ENCODE measurements at regions not wholly inside any gene's neighbourhood (a gene's known extent, or its start where the extent isn't known, plus 50 kb on each side); places are given as distances from the start of the nearest gene placed in this dataset.
"Not testable (repeated sequence)": the region's sequence is repeated elsewhere in the genome, so short reads cannot be mapped to it uniquely, and the experiment has no call there.

GRCh38 chr20:33908336-33908735 is 85.4 kb upstream of the RALY start:
- DNase-seq (ENCODE audit: low read depth, low spot score), result no peak

- DNase-seq (ENCODE audit: low read depth, low spot score), result no peak
Measured at GRCh38 chr20:33908868-33909267, 84.8 kb upstream of the RALY start.

- peak; percentile 55 for DNase-seq (ENCODE audit: low read depth, low spot score)
Measured at GRCh38 chr20:33909331-33909921, 84.3 kb upstream of the RALY start.

- DNase-seq (ENCODE audit: low read depth, low spot score), result peak; percentile 76
Measured at GRCh38 chr20:33910056-33910455, 83.7 kb upstream of the RALY start.

GRCh38 chr20:33910529-33911327 is 83.0 kb upstream of the RALY start:
- no peak for DNase-seq (ENCODE audit: low read depth, low spot score)

GRCh38 chr20:33914919-33915318 is 78.8 kb upstream of the RALY start:
- DNase-seq (ENCODE audit: low read depth, low spot score), result peak; percentile 87

- no peak for DNase-seq (ENCODE audit: low read depth, low spot score)
Measured at GRCh38 chr20:33915726-33916331, 77.9 kb upstream of the RALY start.

- no peak for DNase-seq (ENCODE audit: low read depth, low spot score)
Measured at GRCh38 chr20:33916768-33917167, 76.9 kb upstream of the RALY start.

- no peak for DNase-seq (ENCODE audit: low read depth, low spot score)
Measured at GRCh38 chr20:33917831-33918525, 75.7 kb upstream of the RALY start.

GRCh38 chr20:33918662-33919061 is 75.0 kb upstream of the RALY start:
- DNase-seq (ENCODE audit: low read depth, low spot score), result no peak

- no peak for DNase-seq (ENCODE audit: low read depth, low spot score)
Measured at GRCh38 chr20:33919653-33920052, 74.1 kb upstream of the RALY start.

GRCh38 chr20:33922224-33922623 is 71.5 kb upstream of the RALY start:
- no peak for DNase-seq (ENCODE audit: low read depth, low spot score)

- DNase-seq (ENCODE audit: low read depth, low spot score), result no peak
Measured at GRCh38 chr20:33923740-33924139, 70.0 kb upstream of the RALY start.

- DNase-seq (ENCODE audit: low read depth, low spot score), result no peak
Measured at GRCh38 chr20:33925867-33926266, 67.8 kb upstream of the RALY start.

- DNase-seq (ENCODE audit: low read depth, low spot score), result no peak
Measured at GRCh38 chr20:33926425-33926824, 67.3 kb upstream of the RALY start.

- no peak for DNase-seq (ENCODE audit: low read depth, low spot score)
Measured at GRCh38 chr20:33927724-33928123, 66.0 kb upstream of the RALY start.

GRCh38 chr20:33929917-33930316 is 63.8 kb upstream of the RALY start:
- no peak for DNase-seq (ENCODE audit: low read depth, low spot score)

- no peak for DNase-seq (ENCODE audit: low read depth, low spot score)
Measured at GRCh38 chr20:33933469-33933909, 60.2 kb upstream of the RALY start.

GRCh38 chr20:33936656-33937055 is 57.1 kb upstream of the RALY start:
- no peak for DNase-seq (ENCODE audit: low read depth, low spot score)

- not testable (repeated sequence) for DNase-seq (ENCODE audit: low read depth, low spot score)
Measured at GRCh38 chr20:33939031-33939430, 54.7 kb upstream of the RALY start.

- no peak for DNase-seq (ENCODE audit: low read depth, low spot score)
Measured at GRCh38 chr20:33940666-33941065, 53.0 kb upstream of the RALY start.
